Fibroblast of mammary gland (primary cell): ENCODE measurements at regions not wholly inside any gene's neighbourhood (a gene's known extent, or its start where the extent isn't known, plus 50 kb on each side); places are given as distances from the start of the nearest gene placed in this dataset.

Experiments
- DNase-seq: peaks from one replicate; pipeline ENCODE4 v3.0.0-alpha.2; 2010; ENCODE audit warnings: low read depth
- H3K4me3 ChIP-seq: 2 replicates; pipeline ENCODE4 v1.5.1; 2011; ENCODE audit warnings: low read depth, mild to moderate bottlenecking, low read length, moderate library complexity; ENCODE audit not compliant: control insufficient read depth
- TF ChIP-seq, protein P1 (sequence below): conservative IDR thresholded peaks from 2 replicates; pipeline ENCODE4 v1.5.1; 2011; ENCODE audit warnings: low read depth, low read length, inconsistent platforms; ENCODE audit not compliant: control insufficient read depth, insufficient read depth

DNA sequence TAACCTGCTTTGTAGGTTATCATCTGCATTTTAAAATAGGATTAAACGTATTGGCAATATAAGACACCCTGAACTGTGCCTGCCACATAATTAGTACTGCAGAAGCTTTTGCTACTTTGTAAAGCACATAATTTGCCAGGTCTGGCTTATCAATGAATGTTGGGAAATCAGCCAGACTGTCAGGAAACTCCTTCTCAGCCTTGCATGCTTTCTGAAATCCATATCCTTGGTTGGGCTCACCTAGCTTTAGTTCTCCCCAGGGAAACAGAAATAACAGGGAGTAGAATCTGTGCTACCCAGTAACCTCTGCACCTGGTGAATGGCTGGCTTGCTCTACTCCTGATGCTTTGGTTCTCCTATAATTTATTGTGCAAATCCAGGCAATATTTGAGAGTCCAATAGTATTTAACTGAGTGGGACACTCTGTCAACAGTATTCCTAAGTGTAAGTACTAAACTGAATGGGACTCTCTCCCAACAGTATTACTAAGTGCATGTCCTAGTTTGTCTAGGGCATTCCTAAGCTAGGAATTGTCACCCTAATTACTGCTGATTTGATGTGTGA, 354.5 kb downstream of the WDR72 start:
- TF ChIP-seq, protein P1, sequence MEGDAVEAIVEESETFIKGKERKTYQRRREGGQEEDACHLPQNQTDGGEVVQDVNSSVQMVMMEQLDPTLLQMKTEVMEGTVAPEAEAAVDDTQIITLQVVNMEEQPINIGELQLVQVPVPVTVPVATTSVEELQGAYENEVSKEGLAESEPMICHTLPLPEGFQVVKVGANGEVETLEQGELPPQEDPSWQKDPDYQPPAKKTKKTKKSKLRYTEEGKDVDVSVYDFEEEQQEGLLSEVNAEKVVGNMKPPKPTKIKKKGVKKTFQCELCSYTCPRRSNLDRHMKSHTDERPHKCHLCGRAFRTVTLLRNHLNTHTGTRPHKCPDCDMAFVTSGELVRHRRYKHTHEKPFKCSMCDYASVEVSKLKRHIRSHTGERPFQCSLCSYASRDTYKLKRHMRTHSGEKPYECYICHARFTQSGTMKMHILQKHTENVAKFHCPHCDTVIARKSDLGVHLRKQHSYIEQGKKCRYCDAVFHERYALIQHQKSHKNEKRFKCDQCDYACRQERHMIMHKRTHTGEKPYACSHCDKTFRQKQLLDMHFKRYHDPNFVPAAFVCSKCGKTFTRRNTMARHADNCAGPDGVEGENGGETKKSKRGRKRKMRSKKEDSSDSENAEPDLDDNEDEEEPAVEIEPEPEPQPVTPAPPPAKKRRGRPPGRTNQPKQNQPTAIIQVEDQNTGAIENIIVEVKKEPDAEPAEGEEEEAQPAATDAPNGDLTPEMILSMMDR, result no peak
- DNase-seq, result no peak
- H3K4me3 ChIP-seq, result no peak overlapping the region

DNA sequence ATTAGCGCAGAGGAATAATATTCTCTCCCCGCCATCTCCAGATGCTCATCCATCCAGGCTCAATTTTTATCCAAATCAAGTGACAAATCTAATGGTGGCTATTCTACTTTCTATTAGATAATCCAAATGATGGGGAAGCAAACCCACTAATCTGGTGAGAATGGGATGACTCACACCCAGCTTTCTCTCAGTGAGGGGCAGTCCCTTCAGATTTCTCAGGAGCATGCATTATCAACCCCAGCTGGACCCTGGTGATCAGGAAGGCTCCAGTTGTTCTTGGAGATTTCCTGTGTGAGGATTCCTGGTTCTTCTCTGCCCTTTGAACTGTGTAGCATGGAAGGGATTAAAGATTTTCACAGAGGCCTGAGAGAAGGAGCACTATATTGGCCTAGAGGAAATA, 358.0 kb downstream of the WDR72 start:
- no peak overlapping the region for H3K4me3 ChIP-seq
- DNase-seq, result no peak
- TF ChIP-seq, protein P1, result no peak

DNA sequence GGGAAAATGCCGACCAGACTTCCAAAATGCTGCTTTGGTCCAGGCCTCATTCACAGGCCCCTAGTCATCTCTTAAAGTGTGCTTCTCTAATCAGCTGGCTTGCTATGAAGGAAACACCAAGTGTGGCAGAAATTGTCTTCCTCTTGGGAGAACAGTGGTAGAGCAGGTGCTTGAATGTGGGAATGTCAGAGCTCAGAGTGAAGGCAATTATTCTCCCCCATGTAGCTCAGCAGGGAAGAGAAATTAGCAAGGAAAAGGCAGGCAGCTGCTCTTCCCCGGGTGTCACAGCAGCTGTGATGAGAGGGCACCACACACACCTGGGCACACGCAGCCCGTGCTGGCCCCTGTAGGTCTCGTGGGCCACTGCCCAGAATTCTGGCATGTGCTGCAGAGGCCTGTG, 358.5 kb downstream of the WDR72 start:
- H3K4me3 ChIP-seq, result no peak overlapping the region
- TF ChIP-seq, protein P1, result no peak
- DNase-seq, result no peak

DNA sequence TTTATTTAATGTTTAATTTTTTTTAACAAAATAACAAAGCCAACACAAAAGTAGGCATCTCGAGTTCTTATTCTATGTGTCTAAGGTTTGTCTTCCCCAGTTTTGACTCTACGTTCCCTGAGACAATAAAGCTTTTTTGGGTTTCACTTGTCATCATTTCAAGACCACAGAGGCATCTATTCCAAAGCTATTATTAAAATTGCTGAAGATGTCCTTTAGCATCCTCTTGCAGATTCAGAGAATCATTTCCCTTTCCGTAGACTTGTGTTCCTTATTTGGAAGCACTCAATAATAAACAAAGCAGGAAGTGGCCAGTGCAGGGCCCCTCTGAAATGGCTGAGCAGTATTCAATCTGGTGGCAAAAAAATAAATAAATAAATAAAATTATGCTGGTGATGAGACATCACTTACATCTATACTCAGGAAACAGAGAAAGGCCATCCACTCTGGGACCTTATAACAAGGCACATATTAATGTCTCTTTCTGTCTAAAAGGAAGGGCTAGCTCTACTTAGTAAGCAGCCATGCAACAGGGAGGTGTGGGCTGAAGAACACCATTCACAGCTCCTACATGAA, 362.3 kb downstream of the WDR72 start:
- DNase-seq, result no peak
- H3K4me3 ChIP-seq, result no peak overlapping the region
- TF ChIP-seq, protein P1, result no peak

- DNase-seq, result no peak
- TF ChIP-seq, protein P1, result no peak
- H3K4me3 ChIP-seq, result no peak overlapping the region
Observed at GRCh38 chr15:53395871-53396270, 363.6 kb downstream of the WDR72 start.

DNA sequence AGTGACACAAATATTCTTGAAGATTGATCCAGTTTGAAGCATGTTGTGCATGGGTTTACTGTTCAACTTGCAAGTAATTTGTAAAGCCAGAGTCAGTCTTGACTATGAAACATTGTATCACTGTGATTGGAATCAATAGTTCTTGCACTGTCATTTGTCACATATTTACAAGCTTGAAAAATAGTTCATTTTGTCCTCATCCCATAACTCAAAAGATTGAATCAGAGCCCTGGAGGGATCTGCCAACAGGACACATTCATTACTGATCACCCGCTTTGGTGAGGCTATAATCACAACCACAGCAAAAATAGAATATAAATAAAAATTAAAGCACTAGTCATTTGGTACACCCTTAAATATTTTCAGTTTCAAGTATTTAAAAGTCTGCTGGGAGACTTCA, 368.9 kb downstream of the WDR72 start:
- TF ChIP-seq, protein P1, result no peak
- no peak for DNase-seq
- no peak overlapping the region for H3K4me3 ChIP-seq

GRCh38 chr15:53389271-53390037, 370.0 kb downstream of the WDR72 start:
- no peak for DNase-seq
- H3K4me3 ChIP-seq, result no peak overlapping the region
- TF ChIP-seq, protein P1, result no peak
